H1 (cell line): ENCODE measurements at regions not wholly inside any gene's neighbourhood (a gene's known extent, or its start where the extent isn't known, plus 50 kb on each side); places are given as distances from the start of the nearest gene placed in this dataset.

Source experiments
- BACH1 ChIP-seq: IDR thresholded peaks from 2 replicates; pipeline ENCODE4 v1.6.1; 2012; ENCODE audit warnings: low read length, improper control_type of control experiment
- BRCA1 ChIP-seq: IDR thresholded peaks from 2 replicates; pipeline ENCODE4 v1.6.1; 2012; ENCODE audit warnings: low read depth, low read length, improper control_type of control experiment
- CBX8 ChIP-seq: fragments of 300-800, 300-1000 bp; sonication (generic); IDR thresholded peaks from 2 replicates; pipeline ENCODE4 v1.7.1; 2016; ENCODE audit warnings: low read depth, low read length, borderline replicate concordance
- CHD7 ChIP-seq: fragments of 300-600 bp; sonication (generic); IDR thresholded peaks from 2 replicates; pipeline ENCODE4 v1.7.1; 2012; ENCODE audit warnings: low read length, moderate library complexity, mild to moderate bottlenecking, inconsistent platforms; ENCODE audit not compliant: insufficient replicate concordance
- GTF2F1 ChIP-seq: IDR thresholded peaks from 2 replicates; pipeline ENCODE4 v1.6.1; 2012; ENCODE audit warnings: low read depth, low read length, improper control_type of control experiment, borderline replicate concordance
- KDM5A ChIP-seq: fragments of 200-600 bp; IDR thresholded peaks from 2 replicates; pipeline ENCODE4 v1.7.1; 2012; ENCODE audit warnings: mild to moderate bottlenecking, low read length, inconsistent platforms, mixed read lengths
- NRF1 ChIP-seq: IDR thresholded peaks from 2 replicates; pipeline ENCODE4 v1.6.1; 2011; ENCODE audit warnings: mild to moderate bottlenecking, low read depth, low read length, improper control_type of control experiment
- RAD21 ChIP-seq, 2 experiments: IDR thresholded peaks in 1 of 2; conservative IDR thresholded peaks in 1 of 2; 2 replicates each; pipeline ENCODE4 v1.6.1; 2011; ENCODE audit warnings: low read depth in 2 of 2, low read length in 2 of 2, improper control_type of control experiment in 1 of 2, inconsistent platforms in 1 of 2, mild to moderate bottlenecking in 1 of 2, moderate library complexity in 1 of 2
- RFX5 ChIP-seq: IDR thresholded peaks from 2 replicates; pipeline ENCODE4 v1.6.1; 2011; ENCODE audit warnings: low read depth, low read length, improper control_type of control experiment, borderline replicate concordance
- TAF7 ChIP-seq: optimal IDR thresholded peaks from 2 replicates; pipeline ENCODE3; 2011; ENCODE audit warnings: low read depth, mild to moderate bottlenecking, inconsistent platforms, low read length, moderate library complexity, borderline replicate concordance
- YY1 ChIP-seq: IDR thresholded peaks from 2 replicates; pipeline ENCODE4 v1.6.1; 2011; ENCODE audit warnings: low read depth, mild to moderate bottlenecking, low read length
- ZNF274 ChIP-seq: IDR thresholded peaks from 2 replicates; pipeline ENCODE4 v1.7.0; 2012; ENCODE audit warnings: low read length, borderline replicate concordance; ENCODE audit errors: extremely low read depth

GRCh38 chr13:33577007-33577406 is 240.9 kb upstream of the RFC3 start (continued):
- TF ChIP-seq CHD7 (no peak), KDM5A (no peak), RAD21 (IDR thresholded peaks at IDR 0.05 in 1 of 2, conservative IDR thresholded peaks at IDR 0.05 in 1 of 2; ENCODE audit: low read depth in 2 of 2, low read length in 2 of 2) (no peak), YY1 (no peak), BRCA1 (no peak), TAF7 (no peak), BACH1 (no peak), GTF2F1 (no peak), NRF1 (no peak), CBX8 (no peak), ZNF274 (no peak), RFX5 (no peak)
